IPS DF 4.7 (cell line): ENCODE measurements at regions not wholly inside any gene's neighbourhood (a gene's known extent, or its start where the extent isn't known, plus 50 kb on each side); places are given as distances from the start of the nearest gene placed in this dataset.

ENCODE experiments used
- DNase-seq: peaks from one replicate; pipeline ENCODE4 v3.0.0-alpha.2; 2013; ENCODE audit warnings: low spot score; ENCODE audit errors: extremely low read depth

DNA sequence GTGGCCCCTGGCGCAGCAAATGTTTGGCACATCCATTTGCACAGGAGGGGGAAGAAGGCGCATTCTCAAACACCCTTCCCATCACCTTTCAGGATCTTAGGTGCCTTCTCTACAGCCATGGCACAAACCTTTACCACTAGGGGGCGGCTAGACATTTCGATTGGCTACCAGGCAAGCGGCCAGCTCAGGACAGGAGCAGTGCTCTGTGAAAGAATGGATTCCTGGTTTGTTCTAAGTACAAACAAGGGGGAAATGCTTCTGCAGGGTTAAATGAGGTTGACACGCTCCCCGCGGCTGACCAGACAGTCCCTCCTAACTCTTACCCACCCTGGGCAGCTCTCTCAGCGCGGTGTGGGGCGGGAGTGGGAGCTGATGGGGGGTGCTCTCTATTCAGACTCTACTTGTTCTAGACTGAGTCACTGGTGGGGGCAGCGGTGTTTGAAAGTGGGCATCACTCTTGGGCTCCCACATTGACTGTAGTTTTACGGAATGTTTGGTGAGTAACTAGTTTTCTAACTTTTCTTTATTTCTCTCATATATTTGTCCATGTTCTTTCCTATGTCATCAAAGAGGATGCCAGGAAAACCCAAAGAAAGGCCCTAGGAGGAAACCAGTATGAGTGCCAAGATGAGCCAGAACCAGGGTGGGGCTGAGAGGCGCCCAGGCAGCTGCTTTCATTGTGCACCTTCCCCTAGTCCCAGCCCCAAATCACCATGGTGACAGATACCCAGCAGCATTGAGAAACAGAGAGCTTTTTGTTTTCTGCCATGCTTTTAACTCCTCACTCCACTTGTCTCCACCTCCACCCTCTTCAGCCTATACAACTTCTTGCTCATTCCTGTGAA, 61.4 kb upstream of the GPR158 start:
- peak; percentile 64 for DNase-seq

DNA sequence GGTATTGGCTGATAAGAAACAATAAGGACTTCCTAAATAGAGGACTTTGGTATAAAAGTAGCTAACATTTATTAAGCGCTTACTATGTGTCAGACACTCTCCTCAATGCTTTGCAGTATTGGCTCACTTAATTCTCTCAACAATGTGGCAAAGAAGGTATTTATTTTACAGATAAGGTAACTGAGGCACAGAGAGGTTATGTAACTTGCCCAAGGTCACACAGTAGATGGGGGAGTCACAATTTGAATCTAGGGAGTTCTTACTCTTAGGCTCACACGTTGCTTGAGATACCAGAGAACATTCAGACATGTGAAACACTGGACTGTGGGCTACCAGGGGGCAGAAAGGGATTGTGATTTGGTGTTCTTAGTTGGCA, 60.8 kb upstream of the GPR158 start:
- no peak for DNase-seq

DNA sequence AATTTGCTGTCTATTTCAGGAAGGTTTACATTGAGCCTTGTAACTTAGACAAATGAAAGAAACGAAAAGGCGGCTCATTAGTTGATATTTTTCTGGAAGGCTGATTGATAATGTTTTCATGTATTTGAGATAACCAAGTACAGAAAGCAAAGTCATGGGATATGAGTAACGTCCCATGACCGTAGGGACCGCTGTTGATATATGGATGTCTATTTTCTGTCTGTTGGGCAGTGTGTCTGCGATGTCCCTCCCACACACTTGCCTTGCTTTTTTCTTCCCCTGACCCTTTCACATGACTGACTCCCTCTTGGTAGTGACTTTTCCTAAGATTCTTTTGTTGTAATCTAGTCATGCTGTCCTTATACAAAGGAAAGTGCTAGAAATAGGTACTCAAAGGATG, 57.0 kb upstream of the GPR158 start:
- no peak for DNase-seq

DNA sequence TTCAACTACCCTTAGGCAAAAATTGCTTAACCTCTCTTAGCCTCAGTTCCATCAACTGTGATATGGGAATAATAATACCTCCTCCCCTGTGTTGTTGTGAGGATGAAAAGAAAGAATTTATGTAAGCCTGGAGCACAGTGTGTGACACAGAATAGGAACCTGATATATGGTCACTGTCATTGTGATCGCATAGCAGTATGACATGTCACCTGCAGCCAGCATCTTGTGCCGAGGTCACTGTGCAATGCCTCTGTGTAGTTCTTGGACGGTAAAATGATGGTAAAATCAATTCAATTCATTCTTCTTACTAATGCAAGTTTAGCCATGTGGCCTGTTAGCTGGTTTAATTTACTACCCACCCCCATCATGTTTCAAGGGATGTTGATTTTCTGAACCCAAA, 54.6 kb upstream of the GPR158 start:
- no peak for DNase-seq
